PFSK-1 (cell line): ENCODE measurements at regions not wholly inside any gene's neighbourhood (a gene's known extent, or its start where the extent isn't known, plus 50 kb on each side); places are given as distances from the start of the nearest gene placed in this dataset.

ENCODE experiments used
- POLR2AphosphoS5 ChIP-seq: IDR thresholded peaks from 2 replicates; pipeline ENCODE4 v1.6.1; 2012; ENCODE audit warnings: low read depth, mild to moderate bottlenecking, control low read depth, low read length, moderate library complexity
- REST ChIP-seq, 2 experiments: IDR thresholded peaks; 2 replicates each; pipeline versions ENCODE4 v1.6.1 to v1.8.0; 2011 to 2012; ENCODE audit warnings: low read depth in 2 of 2, low read length in 2 of 2, control low read depth in 1 of 2, inconsistent platforms in 1 of 2, mild to moderate bottlenecking in 1 of 2, moderate library complexity in 1 of 2; ENCODE audit not compliant: insufficient read depth in 1 of 2
- TAF1 ChIP-seq: IDR thresholded peaks from 2 replicates; pipeline ENCODE4 v1.6.1; 2012; ENCODE audit warnings: low read length, control low read depth, borderline replicate concordance; ENCODE audit not compliant: insufficient read depth

GRCh38 chr2:134002391-134002790 lies 251.5 kb upstream of the MGAT5 start:
- TF ChIP-seq POLR2AphosphoS5 = no peak
- TF ChIP-seq REST (IDR thresholded peaks at IDR 0.05; ENCODE audit: insufficient read depth in 1 of 2, low read depth in 2 of 2, low read length in 2 of 2) = no peak
- no peak for TF ChIP-seq TAF1
